Sigmoid colon (tissue), 3 donors: ENCODE measurements at regions not wholly inside any gene's neighbourhood (a gene's known extent, or its start where the extent isn't known, plus 50 kb on each side); places are given as distances from the start of the nearest gene placed in this dataset.

Experiments
- POLR2A ChIP-seq, 2 donors: fragments of 450-650 bp; IDR thresholded peaks; one replicate each; pipeline ENCODE4 v1.6.1; 2016; ENCODE audit warnings: antibody characterized with exemption in 2 of 2, mild to moderate bottlenecking in 2 of 2, moderate library complexity in 2 of 2
- TF ChIP-seq, protein P1 (sequence below), 4 experiments: fragments of 450-650 bp in 3 of 4; fragments of 200-600 bp in 1 of 4; IDR thresholded peaks; one replicate each; pipeline ENCODE4 v1.5.1; 2016 to 2019; ENCODE audit warnings: antibody characterized with exemption in 4 of 4, mild to moderate bottlenecking in 3 of 4, moderate library complexity in 2 of 4

DNA sequence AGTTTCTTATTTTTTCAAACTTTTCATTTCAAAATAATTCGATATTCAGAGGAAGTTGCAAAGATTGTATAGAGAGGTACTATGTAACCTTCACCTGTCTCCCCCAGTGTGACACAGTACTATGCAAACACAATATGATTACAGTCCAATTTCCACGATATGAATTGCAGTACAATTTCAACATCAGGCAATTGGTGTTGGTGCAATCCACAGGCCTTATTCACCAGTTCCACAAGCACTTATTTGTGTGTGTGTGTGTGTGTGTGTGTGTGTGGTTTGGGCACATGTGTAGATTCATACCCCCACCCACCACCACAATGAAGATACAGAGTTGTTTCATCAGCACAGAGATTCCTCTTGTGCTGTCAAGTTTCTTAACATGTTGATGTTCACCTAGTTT is 69.7 kb upstream of the ARL4C start:
- TF ChIP-seq, protein P1, sequence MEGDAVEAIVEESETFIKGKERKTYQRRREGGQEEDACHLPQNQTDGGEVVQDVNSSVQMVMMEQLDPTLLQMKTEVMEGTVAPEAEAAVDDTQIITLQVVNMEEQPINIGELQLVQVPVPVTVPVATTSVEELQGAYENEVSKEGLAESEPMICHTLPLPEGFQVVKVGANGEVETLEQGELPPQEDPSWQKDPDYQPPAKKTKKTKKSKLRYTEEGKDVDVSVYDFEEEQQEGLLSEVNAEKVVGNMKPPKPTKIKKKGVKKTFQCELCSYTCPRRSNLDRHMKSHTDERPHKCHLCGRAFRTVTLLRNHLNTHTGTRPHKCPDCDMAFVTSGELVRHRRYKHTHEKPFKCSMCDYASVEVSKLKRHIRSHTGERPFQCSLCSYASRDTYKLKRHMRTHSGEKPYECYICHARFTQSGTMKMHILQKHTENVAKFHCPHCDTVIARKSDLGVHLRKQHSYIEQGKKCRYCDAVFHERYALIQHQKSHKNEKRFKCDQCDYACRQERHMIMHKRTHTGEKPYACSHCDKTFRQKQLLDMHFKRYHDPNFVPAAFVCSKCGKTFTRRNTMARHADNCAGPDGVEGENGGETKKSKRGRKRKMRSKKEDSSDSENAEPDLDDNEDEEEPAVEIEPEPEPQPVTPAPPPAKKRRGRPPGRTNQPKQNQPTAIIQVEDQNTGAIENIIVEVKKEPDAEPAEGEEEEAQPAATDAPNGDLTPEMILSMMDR (IDR thresholded peaks at IDR 0.05), result no peak
- no peak for TF ChIP-seq POLR2A (IDR thresholded peaks at IDR 0.05)
